Astrocyte (in vitro differentiated cells and primary cell): ENCODE measurements at regions not wholly inside any gene's neighbourhood (a gene's known extent, or its start where the extent isn't known, plus 50 kb on each side); places are given as distances from the start of the nearest gene placed in this dataset.

Experiments
- CTCF ChIP-seq: IDR thresholded peaks from 2 replicates; pipeline ENCODE4 v1.5.1; 2011; ENCODE audit warnings: low read depth, mild to moderate bottlenecking, inconsistent platforms, low read length, moderate library complexity; ENCODE audit not compliant: insufficient read depth
- EZH2 ChIP-seq: IDR thresholded peaks from 2 replicates; pipeline ENCODE4 v1.6.1; 2012; ENCODE audit warnings: mild to moderate bottlenecking, low read length, inconsistent platforms; ENCODE audit not compliant: insufficient read depth

- TF ChIP-seq CTCF (no peak), EZH2 (no peak)
Measured at GRCh38 chr22:48510599-48510998, 1317.1 kb downstream of the BRD1 start.
